ENCODE measurements at regions not wholly inside any gene's neighbourhood (a gene's known extent, or its start where the extent isn't known, plus 50 kb on each side); places are given as distances from the start of the nearest gene placed in this dataset.
"Not testable (repeated sequence)": the region's sequence is repeated elsewhere in the genome, so short reads cannot be mapped to it uniquely, and the experiment has no call there.

DNA sequence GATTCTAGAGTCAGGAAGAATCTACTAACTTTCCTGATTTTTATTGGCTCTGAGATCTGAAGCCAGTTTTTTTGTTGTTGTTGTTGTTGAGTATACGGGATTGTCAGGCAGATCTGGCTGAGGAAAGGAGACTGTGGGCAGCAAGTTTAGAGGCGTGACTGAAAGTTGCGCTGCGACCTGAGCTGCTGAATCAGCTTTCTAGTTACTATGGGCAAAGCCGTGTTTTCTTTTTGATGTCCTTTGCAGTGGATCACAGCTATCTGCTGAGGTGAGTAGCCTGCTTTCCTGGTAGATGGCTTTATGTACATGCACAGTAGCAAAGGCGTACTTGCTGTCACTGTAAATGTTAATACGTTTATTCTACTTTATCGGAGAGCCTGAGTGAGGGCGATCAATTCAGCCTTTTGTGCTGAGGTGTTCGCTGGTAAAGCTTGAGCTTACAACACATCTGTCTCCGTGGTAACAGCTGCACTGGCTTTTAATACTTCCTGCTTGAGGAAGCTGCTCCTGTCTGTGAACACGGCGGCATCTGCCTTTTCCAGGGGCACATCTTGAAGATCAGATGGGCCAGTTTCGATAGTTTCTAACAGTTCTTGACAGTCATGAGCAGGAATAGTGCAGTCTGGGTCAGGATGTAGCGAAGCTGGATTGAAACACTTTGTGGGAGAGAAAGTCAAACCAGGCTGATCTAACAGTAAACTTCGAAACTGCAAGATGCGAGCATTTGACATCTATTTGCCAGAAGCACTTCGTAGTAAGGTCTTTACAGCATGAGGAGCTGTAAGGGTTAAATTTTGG lies 118.9 kb downstream of the UNC93B1 start:
- not testable (repeated sequence) for H3K27me3 ChIP-seq (ENCODE audit: control insufficient read depth, insufficient read depth, low read length); H3K4me3 ChIP-seq (ENCODE audit: insufficient read depth, low read depth, low read length); DNase-seq; H3K36me3 ChIP-seq (replicated peaks; ENCODE audit: control insufficient read depth, insufficient read depth, low read length)

DNA sequence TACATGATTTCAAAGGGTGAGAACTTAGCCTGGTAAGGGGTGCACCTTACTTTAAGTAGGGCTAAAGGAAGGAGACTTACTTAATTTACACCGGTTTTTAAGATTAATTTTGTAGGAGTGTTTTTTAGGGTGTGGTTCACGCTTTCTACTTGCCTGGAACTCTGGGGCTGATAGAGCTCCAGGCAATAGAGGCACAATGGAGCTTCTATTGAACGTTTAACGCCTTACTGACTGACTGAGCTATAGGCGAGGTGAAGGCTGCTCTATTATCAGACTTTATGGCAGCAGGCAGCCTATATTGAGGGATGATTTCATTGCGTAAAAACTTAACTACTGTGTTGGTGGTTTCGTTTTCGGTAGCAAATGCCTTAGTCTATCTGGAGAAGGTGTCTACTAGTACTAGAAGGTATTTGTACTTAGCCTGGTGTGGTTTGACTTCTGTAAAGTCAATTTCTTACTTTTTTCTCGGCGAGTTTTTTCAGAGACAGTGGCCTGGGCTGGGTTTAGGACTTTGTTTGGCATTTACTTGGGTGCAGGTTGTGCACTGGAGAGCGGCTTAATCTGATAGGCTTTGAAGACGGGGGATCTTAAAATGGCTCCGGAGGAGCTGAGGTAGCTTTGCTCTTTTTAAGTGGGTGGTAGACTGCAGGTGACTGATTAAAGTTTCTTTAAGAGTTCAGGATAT lies 119.7 kb downstream of the UNC93B1 start:
- not testable (repeated sequence) for H3K4me3 ChIP-seq (ENCODE audit: insufficient read depth, low read depth, low read length); H3K36me3 ChIP-seq (replicated peaks; ENCODE audit: control insufficient read depth, insufficient read depth, low read length); H3K27me3 ChIP-seq (ENCODE audit: control insufficient read depth, insufficient read depth, low read length); DNase-seq

DNA sequence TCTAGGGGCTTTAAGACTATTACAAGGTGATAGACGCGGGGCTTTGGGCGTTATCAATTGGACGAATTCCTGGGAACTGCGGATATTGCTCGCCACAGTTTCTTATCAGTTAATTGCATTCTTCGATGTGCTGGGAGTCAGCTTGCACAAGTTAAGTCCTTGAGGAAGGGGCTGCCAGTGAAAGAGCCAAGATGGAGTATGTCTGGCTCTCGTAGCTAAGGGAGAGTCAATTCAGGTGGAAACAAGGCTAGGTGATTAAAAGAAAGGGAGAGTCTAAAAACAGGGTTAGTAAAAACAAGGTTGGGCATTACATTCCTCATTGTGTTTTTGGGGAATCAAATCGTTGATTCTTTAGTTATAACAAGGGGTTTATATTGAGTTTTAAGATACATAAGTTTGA lies 121.6 kb downstream of the UNC93B1 start:
- H3K36me3 ChIP-seq (replicated peaks; ENCODE audit: control insufficient read depth, insufficient read depth, low read length); DNase-seq; H3K27me3 ChIP-seq (ENCODE audit: control insufficient read depth, insufficient read depth, low read length); H3K4me3 ChIP-seq (ENCODE audit: insufficient read depth, low read depth, low read length): not testable (repeated sequence)

DNA sequence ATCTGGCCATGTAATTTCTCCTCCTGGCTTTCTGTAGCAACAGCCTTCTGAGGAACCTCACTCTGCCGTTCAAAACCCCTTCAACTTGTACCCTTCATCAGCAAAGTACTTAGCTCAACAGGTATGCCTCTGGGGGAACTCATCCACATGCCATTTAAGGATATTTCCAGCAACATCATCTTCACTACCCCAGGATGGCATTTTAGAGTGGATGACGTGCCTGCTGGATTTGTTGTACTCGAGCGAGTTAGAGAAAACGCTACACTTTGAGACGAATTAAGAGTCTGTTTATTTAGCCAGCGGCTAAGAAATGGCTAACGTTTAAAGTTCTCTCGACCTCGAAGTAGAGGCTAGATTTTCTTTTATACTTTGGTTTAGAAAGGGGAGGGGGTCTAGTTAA lies 122.1 kb downstream of the UNC93B1 start:
- DNase-seq; H3K36me3 ChIP-seq (replicated peaks; ENCODE audit: control insufficient read depth, insufficient read depth, low read length); H3K27me3 ChIP-seq (ENCODE audit: control insufficient read depth, insufficient read depth, low read length); H3K4me3 ChIP-seq (ENCODE audit: insufficient read depth, low read depth, low read length): not testable (repeated sequence)

DNA sequence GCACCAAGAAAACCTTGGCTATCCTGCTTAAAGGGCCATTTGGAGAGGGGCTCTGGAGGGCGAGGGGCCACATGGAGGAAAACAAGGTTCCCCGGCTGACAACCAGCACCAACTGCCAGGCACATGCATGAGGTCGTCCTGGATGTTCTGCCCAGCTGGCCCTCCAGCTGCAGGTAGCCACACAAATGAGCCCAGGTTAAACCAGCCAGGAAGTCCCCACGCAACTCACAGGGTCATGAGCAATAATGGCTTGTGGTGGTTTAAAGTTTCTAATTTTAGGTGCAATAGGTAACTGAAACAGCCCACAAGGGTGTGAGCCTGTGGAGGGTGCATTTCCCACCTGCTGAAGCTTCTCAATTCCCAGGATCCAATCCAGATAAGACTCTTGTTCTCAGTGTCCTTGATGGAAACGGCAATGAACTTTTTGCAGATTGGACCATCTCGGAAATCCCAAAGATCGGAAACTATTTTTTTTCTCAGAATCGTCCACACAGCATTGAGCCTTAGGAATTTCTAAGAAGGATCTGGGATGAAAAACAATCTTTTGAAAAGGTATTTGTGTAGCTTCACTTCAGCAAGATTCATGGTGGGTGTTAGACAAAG lies 123.2 kb downstream of the UNC93B1 start:
- not testable (repeated sequence) for H3K36me3 ChIP-seq (replicated peaks; ENCODE audit: control insufficient read depth, insufficient read depth, low read length); DNase-seq; H3K27me3 ChIP-seq (ENCODE audit: control insufficient read depth, insufficient read depth, low read length); H3K4me3 ChIP-seq (ENCODE audit: insufficient read depth, low read depth, low read length)

DNA sequence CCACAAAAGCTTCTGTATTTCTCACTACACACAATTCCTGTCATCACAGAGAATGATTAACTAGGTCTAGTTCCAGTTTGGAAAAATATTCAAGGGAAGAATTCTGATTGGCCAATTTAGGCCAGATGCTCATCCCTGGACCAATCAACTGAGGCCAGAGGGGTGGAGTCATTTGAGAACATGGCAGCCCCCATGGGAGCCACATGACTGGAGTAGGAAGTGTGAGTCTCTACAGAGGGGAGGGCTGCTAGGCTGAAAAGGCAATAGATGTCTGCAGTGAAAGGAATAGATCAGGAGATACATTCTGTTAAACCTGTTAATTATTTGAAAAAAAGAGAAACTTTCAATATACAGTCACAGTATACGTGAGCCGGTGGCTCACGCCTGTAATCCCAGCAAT lies 125.2 kb downstream of the UNC93B1 start:
- not testable (repeated sequence) for H3K27me3 ChIP-seq (ENCODE audit: control insufficient read depth, insufficient read depth, low read length); DNase-seq; H3K4me3 ChIP-seq (ENCODE audit: insufficient read depth, low read depth, low read length); H3K36me3 ChIP-seq (replicated peaks; ENCODE audit: control insufficient read depth, insufficient read depth, low read length)

DNA sequence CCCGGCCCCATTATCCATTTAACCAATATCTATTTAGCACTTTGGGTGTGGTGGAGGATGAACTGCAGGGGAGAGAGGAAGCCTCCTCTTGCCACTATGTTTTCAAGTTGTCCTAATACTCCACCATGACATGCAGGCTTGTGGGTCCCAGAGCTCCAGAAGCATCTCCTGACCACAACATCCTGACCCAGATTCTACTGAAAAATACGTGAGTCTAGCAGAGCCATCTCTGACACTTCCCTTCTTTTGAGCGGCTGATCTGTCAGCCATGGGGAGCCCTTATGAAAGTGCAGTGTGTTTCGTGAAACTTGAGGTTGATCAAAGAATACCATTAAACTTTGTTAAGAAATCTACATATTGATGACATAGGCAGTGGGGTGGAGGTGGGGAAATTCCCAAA lies 126.6 kb downstream of the UNC93B1 start:
- H3K36me3 ChIP-seq (replicated peaks; ENCODE audit: control insufficient read depth, insufficient read depth, low read length); DNase-seq; H3K27me3 ChIP-seq (ENCODE audit: control insufficient read depth, insufficient read depth, low read length); H3K4me3 ChIP-seq (ENCODE audit: insufficient read depth, low read depth, low read length): not testable (repeated sequence)

DNA sequence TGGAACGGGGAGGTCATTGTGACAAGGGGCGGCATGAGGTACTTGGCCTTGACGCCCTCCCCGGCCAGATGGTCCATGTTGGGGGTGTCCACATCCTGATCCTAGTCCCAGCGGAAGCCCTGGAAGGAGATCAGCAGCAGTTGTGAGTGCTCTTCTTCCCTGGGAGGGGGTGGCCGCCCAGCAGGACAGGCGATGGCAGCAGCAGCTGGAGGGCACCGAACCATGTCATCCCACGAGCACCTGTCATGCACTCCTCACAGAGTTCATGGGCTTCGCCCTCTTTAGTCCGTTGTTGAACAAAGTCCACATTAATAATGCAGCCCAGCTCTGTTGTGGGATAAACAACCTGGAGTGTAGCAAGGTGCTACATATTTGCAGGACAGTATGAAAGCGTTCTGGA lies 130.7 kb downstream of the UNC93B1 start:
- not testable (repeated sequence) for H3K4me3 ChIP-seq (ENCODE audit: insufficient read depth, low read depth, low read length); H3K27me3 ChIP-seq (ENCODE audit: control insufficient read depth, insufficient read depth, low read length); H3K36me3 ChIP-seq (replicated peaks; ENCODE audit: control insufficient read depth, insufficient read depth, low read length); DNase-seq

DNA sequence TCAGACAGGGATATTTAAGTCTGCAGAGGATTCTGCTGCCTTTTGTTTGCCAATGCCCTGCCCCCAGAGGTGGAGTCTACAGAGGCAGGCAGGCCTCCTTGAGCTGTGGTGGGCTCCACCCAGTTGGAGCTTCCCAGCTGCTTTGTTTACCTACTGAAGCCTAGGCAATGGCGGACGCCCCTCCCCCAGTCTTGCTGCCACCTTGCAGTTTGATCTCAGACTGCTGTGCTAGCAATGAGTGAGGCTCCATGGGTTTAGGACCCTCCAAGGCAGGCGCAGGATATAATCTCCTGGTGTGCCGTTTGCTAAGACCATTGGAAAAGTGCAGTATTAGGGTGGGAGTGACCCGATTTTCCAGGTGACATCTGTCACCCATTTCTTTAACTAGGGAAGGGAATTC lies 132.7 kb downstream of the UNC93B1 start:
- not testable (repeated sequence) for DNase-seq; H3K4me3 ChIP-seq (ENCODE audit: insufficient read depth, low read depth, low read length); H3K27me3 ChIP-seq (ENCODE audit: control insufficient read depth, insufficient read depth, low read length); H3K36me3 ChIP-seq (replicated peaks; ENCODE audit: control insufficient read depth, insufficient read depth, low read length)

DNA sequence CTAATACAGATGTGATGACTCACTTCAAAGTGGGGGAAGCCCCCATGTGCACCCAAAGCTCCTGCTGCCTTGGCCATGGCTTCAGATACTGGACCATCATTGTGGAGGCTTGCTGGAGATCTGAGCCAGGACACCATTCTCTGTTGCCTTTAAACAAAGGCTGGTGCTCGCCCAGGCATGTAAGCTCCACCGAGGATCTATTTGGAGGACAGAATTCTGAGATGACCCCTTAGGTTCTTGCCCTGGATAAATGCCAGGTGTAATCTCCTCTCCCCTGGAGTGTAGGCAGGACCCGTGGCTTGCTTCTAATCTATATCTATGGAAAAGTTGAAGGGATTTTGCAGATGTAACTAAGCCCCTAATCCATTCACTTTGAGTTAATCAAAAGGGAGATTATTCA lies 141.0 kb downstream of the UNC93B1 start:
- not testable (repeated sequence) for DNase-seq

DNA sequence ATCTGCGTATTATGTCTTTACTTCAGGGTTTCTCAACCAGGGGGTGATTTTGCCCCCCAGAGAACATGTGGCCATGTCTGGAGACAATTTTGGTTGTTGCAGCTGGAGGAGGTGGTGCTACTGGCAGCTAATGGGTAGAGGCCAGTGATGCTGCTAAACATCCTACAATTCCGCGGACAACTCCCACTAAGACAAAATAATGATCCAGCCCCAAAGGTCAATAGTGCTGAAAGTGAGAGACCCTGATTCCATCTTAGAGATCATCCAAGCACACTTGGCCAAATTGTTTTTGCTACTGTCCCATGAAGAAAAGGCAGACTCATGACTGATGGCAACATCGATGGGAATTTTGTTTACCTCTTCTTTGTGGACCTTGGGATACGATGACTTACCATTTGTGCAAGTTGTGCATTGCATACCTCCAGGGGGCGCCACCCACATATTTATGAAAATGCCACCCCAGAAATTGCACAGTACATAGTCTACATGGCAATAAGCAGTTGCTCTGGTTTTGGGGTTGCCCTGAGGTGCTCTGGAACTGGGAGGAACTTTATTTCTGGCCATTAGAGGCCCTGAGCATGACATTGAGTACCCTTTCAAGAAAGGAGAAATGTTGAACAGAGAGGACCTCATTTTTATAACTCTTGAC lies 144.3 kb downstream of the UNC93B1 start:
- H3K4me3 ChIP-seq (ENCODE audit: insufficient read depth, low read depth, low read length); DNase-seq; H3K36me3 ChIP-seq (replicated peaks; ENCODE audit: control insufficient read depth, insufficient read depth, low read length): not testable (repeated sequence)

More for the DNA sequence above, 141.0 kb downstream of the UNC93B1 start:
- H3K36me3 ChIP-seq (replicated peaks; ENCODE audit: control insufficient read depth, insufficient read depth, low read length); H3K27me3 ChIP-seq (ENCODE audit: control insufficient read depth, insufficient read depth, low read length); H3K4me3 ChIP-seq (ENCODE audit: insufficient read depth, low read depth, low read length): not testable (repeated sequence)

DNA sequence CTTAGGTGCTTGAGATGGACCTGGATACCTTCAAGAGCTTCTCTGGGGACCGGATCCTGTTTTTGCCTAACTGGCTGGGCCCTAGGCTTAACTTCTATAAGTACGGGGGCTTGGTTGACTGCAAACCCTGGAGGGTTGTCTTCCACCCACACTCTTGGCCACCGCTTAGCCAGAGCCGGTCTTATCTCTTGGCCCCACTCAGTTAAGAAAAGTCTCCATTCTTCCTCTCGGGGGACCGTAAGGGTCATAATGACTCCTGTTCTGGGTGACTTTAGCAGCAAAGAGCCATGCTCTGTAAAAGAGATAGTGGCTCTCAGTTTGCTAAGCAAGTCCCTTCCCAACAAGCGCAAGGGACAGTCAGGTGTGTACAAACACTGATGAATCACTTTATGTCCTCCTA lies 153.2 kb downstream of the UNC93B1 start:
- H3K36me3 ChIP-seq (replicated peaks; ENCODE audit: control insufficient read depth, insufficient read depth, low read length); DNase-seq; H3K27me3 ChIP-seq (ENCODE audit: control insufficient read depth, insufficient read depth, low read length); H3K4me3 ChIP-seq (ENCODE audit: insufficient read depth, low read depth, low read length): not testable (repeated sequence)

More for the DNA sequence above, 144.3 kb downstream of the UNC93B1 start:
- not testable (repeated sequence) for H3K27me3 ChIP-seq (ENCODE audit: control insufficient read depth, insufficient read depth, low read length)

DNA sequence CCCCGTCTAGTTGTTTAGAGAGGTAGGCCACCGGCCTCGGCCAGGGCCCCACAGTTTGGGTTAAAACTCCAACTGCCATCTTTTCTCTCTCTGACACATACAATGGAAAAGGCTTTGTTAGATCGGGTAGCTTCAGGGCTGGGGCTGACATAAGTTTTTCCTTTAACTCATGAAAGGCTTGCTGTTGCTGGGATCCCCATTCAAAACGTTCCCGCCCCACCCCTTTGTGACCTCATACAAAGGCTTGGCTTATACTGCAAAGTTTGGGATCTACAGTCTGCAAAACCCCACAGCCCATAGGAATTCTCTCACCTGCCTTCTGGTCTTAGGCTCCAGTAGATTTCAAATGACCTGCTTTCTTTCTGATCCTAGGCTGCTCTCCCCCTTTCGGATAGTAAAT lies 154.1 kb downstream of the UNC93B1 start:
- DNase-seq; H3K4me3 ChIP-seq (ENCODE audit: insufficient read depth, low read depth, low read length); H3K27me3 ChIP-seq (ENCODE audit: control insufficient read depth, insufficient read depth, low read length): not testable (repeated sequence)

DNA sequence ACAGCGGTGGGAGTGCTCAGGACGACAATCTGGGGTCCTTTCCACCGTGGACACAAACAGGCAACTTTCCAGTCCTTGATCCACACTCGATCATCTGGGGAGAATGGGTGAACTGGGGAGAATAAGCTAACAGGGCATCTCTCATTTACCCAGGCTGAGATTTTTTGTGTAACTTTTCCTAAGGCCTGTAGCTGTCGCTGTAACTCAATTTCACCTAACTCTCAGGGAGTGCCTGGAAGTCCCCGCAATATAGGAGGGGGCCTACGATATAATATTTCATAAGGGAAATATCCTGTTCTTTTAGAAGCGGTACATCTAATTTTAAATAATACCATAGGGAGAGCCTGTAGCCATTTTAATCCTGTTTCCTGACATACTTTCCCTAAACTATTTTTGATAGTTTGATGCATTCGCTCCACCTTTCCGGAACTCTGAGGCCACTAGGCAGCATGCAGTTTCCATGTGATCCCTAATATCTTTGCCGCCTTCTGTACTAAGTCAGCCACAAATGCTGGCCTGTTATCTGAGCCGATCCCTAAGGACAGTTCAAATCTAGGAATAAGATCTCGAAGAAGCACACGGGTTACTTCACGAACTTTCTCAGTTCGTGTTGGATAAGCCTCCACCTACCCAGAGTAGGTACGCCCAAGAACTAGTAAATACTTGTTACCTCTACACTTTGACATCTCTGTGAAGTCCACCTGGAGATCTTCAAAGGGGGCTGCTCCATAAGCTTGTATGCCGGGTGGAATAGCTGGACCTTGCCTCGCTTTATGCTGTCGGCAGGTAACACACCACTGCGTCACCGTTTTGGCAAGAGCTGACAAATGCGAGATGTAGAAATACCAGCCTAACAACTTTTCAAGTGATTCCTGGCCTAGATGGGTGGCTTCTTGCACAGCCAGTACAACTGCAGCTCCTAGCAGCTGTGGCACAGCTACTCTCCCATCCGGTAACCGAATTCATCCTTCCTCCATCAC lies 155.7 kb downstream of the UNC93B1 start:
- not testable (repeated sequence) for H3K36me3 ChIP-seq (replicated peaks; ENCODE audit: control insufficient read depth, insufficient read depth, low read length); H3K4me3 ChIP-seq (ENCODE audit: insufficient read depth, low read depth, low read length); DNase-seq; H3K27me3 ChIP-seq (ENCODE audit: control insufficient read depth, insufficient read depth, low read length)

More for the DNA sequence above, 154.1 kb downstream of the UNC93B1 start:
- H3K36me3 ChIP-seq (replicated peaks; ENCODE audit: control insufficient read depth, insufficient read depth, low read length), result not testable (repeated sequence)
